Kidney epithelial cell (primary cell): ENCODE measurements at regions not wholly inside any gene's neighbourhood (a gene's known extent, or its start where the extent isn't known, plus 50 kb on each side); places are given as distances from the start of the nearest gene placed in this dataset.

ENCODE experiments used
- DNase-seq: peaks from one replicate; pipeline ENCODE4 v3.0.0-alpha.2; 2010; ENCODE audit warnings: low read depth
- H3K27me3 ChIP-seq: 2 replicates; pipeline ENCODE4 v1.6.0; 2011; ENCODE audit warnings: low read length; ENCODE audit not compliant: control insufficient read depth, insufficient read depth
- H3K36me3 ChIP-seq: 2 replicates; pipeline ENCODE4 v1.5.1; 2011; ENCODE audit warnings: low read length; ENCODE audit not compliant: control insufficient read depth, insufficient read depth
- H3K4me3 ChIP-seq: 2 replicates; pipeline ENCODE4 v1.5.1; 2011; ENCODE audit warnings: low read depth, mild to moderate bottlenecking, control low read depth, low read length
- CTCF ChIP-seq: IDR thresholded peaks from 2 replicates; pipeline ENCODE4 v1.5.1; 2011; ENCODE audit warnings: mild to moderate bottlenecking, moderate library complexity, low read length, control low read depth, inconsistent platforms; ENCODE audit not compliant: insufficient read depth, poor library complexity, severe bottlenecking

GRCh38 chr3:135564696-135565095 is 400.8 kb upstream of the PPP2R3A start:
- H3K27me3 ChIP-seq: no peaks in the 10 kb centered on the region
- no peaks in the 10 kb centered on the region for H3K36me3 ChIP-seq
- no peak overlapping the region for H3K4me3 ChIP-seq
- TF ChIP-seq CTCF: no peak
- DNase-seq: no peak

DNA sequence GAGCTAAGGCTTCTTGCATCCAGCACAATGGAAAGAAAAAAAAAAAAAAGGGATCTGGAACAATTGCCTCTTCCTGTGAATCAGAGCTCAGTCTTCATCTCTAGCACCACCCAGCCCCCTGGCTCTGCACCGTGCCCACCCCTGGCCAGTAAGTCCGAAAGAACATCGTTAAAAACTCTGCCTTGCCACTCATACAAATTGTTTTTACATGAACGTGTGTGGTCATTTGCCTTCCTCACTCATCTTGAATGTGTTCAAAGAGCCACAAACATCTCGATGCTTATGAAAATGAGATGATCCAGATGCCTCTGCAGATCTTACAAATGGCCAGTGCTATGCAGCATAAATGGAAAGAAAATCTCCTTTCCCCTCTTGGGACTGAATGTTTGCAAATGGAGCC is 400.0 kb upstream of the PPP2R3A start:
- DNase-seq: no peak
- no peaks in the 10 kb centered on the region for H3K27me3 ChIP-seq
- H3K4me3 ChIP-seq: no peak overlapping the region
- no peaks in the 10 kb centered on the region for H3K36me3 ChIP-seq
- no peak for TF ChIP-seq CTCF

GRCh38 chr3:135567223-135567622 is 398.3 kb upstream of the PPP2R3A start:
- Histone ChIP-seq H3K4me3 (no peak overlapping the region), H3K27me3 (no peaks in the 10 kb centered on the region), H3K36me3 (no peaks in the 10 kb centered on the region)
- DNase-seq: no peak
- TF ChIP-seq CTCF: no peak

GRCh38 chr3:135576751-135577150 is 388.8 kb upstream of the PPP2R3A start:
- H3K36me3 ChIP-seq: no peaks in the 10 kb centered on the region
- DNase-seq: no peak
- TF ChIP-seq CTCF: no peak

DNA sequence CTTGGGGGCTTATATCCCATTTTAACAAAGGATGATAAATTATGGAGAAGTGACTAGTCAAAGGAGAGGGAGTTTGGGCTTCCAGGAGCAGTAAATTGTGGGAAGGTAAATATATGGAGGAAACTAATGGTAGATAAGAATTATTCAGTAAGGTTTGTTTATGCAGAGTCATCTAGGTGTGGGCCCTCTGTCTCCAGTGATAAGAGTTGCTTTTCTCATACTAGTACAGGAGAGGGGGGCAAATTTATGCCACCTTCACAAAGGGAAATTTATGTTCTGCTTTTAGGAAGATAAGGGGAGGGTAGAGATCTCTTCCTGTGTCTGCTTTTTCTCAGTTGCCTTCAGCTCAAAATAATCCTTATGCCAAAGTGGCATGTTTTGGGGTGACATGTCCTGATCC is 383.7 kb upstream of the PPP2R3A start:
- DNase-seq: no peak
- H3K27me3 ChIP-seq: no peaks in the 10 kb centered on the region
- H3K4me3 ChIP-seq: no peak overlapping the region
- TF ChIP-seq CTCF: no peak
- no peaks in the 10 kb centered on the region for H3K36me3 ChIP-seq

More at GRCh38 chr3:135576751-135577150, 388.8 kb upstream of the PPP2R3A start:
- no peak overlapping the region for H3K4me3 ChIP-seq
- H3K27me3 ChIP-seq: no peaks in the 10 kb centered on the region

DNA sequence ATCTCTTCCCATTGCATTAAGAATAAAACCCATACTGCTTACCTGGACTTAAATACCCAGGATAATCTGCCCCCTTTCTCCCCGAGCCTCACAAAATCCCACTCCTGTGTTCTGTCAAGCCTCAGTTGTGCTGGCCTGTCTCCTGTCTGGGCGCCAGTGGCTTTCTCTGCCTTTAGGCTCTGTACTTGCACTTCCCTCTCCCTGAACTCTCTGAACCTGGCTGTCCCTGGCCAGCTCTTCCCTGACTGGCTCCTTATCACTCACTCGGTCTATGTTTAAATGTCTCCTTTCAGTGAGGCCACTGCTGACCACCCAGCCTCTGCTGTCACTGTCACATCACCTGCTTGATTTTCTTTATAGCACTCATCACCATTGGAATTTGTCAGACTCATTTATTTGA is 382.7 kb upstream of the PPP2R3A start:
- no peak for DNase-seq
- TF ChIP-seq CTCF: no peak
- Histone ChIP-seq H3K27me3 (no peaks in the 10 kb centered on the region), H3K36me3 (no peaks in the 10 kb centered on the region), H3K4me3 (no peak overlapping the region)
